CD8-positive, alpha-beta memory T cell (primary cell): ENCODE measurements at regions not wholly inside any gene's neighbourhood (a gene's known extent, or its start where the extent isn't known, plus 50 kb on each side); places are given as distances from the start of the nearest gene placed in this dataset.

Experiments used
- CTCF ChIA-PET: fragments of 350-600 bp; sonication (Branson Sonifier 250); formaldehyde crosslinking; loops from one replicate; lab custom pipeline; 2021; ENCODE audit warnings: antibody characterized with exemption; lab: Charles Lee
- POLR2A ChIA-PET: fragments of 350-600 bp; sonication (Branson Sonifier 250); formaldehyde crosslinking; loops from one replicate; lab custom pipeline; 2021; ENCODE audit warnings: antibody characterized with exemption; lab: Charles Lee
- DNase-seq, 5 donors: peaks; one replicate each; pipeline versions ENCODE4 v3.0.0 to v3.0.0-alpha.2; 2020 to 2022; ENCODE audit warnings: mixed read lengths in 1 of 5
- H3K27ac ChIP-seq: one replicate; pipeline ENCODE4 v1.7.0; 2013; ENCODE audit warnings: low read depth, mild to moderate bottlenecking, low read length, moderate library complexity
- H3K27me3 ChIP-seq: 2 replicates; pipeline ENCODE4 v1.7.0; 2013; ENCODE audit warnings: low read length, mild to moderate bottlenecking; ENCODE audit not compliant: insufficient read depth, poor library complexity, severe bottlenecking
- H3K36me3 ChIP-seq: 2 replicates; pipeline ENCODE4 v1.7.0; 2013; ENCODE audit warnings: mild to moderate bottlenecking, low read length, moderate library complexity; ENCODE audit not compliant: insufficient read depth
- H3K4me1 ChIP-seq: 2 replicates; pipeline ENCODE4 v1.7.0; 2013; ENCODE audit warnings: mild to moderate bottlenecking, low read length, moderate library complexity; ENCODE audit not compliant: insufficient read depth
- H3K4me3 ChIP-seq: 2 replicates; pipeline ENCODE4 v1.7.0; 2013; ENCODE audit warnings: mild to moderate bottlenecking, low read length
- H3K9me3 ChIP-seq: 2 replicates; pipeline ENCODE4 v1.7.0; 2013; ENCODE audit warnings: mild to moderate bottlenecking, low read length
- H3K27ac Mint-ChIP-seq, 8 donors: one replicate each; pipeline ENCODE4 v1.8.0; 2020 to 2021; ENCODE audit warnings: mixed read lengths in 8 of 8, mild to moderate bottlenecking in 6 of 8, inconsistent platforms in 3 of 8, moderate library complexity in 3 of 8
- H3K27me3 Mint-ChIP-seq, 2 donors: one replicate each; pipeline ENCODE4 v1.8.0; 2020 to 2021; ENCODE audit warnings: mixed read lengths in 2 of 2, mild to moderate bottlenecking in 1 of 2, moderate library complexity in 1 of 2
- H3K36me3 Mint-ChIP-seq, 3 donors: one replicate each; pipeline ENCODE4 v1.8.0; 2020 to 2021; ENCODE audit warnings: mixed read lengths in 3 of 3, inconsistent platforms in 1 of 3, mild to moderate bottlenecking in 1 of 3
- H3K4me1 Mint-ChIP-seq, 3 donors: one replicate each; pipeline ENCODE4 v1.8.0; 2020 to 2021; ENCODE audit warnings: mixed read lengths in 3 of 3, inconsistent platforms in 1 of 3, mild to moderate bottlenecking in 1 of 3
- H3K4me3 Mint-ChIP-seq, 7 donors: one replicate each; pipeline ENCODE4 v1.8.0; 2020 to 2021; ENCODE audit warnings: mixed read lengths in 7 of 7, mild to moderate bottlenecking in 6 of 7, moderate library complexity in 4 of 7, inconsistent platforms in 2 of 7
- H3K9me3 Mint-ChIP-seq, 5 donors: one replicate each; pipeline ENCODE4 v1.8.0; 2020 to 2022; ENCODE audit warnings: mixed read lengths in 5 of 5, mild to moderate bottlenecking in 3 of 5, moderate library complexity in 2 of 5, inconsistent platforms in 1 of 5

DNA sequence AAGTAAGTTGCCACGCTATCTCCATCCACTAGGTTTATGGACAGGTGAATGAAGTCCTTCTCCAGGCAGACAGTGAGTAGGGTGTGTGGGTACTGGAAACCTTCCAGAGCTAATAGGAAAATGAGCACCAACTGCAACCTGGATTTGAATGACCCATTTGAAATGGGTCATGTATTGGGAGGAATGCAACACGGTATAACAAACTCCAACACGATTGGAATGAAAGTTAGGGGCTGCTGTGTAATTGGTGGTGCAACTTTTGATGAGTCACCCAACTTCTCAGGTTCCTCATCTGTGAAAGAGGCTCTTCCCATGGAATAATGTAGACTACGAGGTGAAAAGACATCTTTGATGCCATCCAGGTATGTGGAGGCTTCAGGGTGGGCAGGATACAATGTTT is 241.4 kb upstream of the PODXL start:
- Histone ChIP-seq H3K4me1 (no peaks in the 10 kb centered on the region), H3K36me3 (no peaks in the 10 kb centered on the region), H3K4me3 (no peak overlapping the region), H3K27ac (no peak overlapping the region), H3K27me3 (no peaks in the 10 kb centered on the region), H3K9me3 (no peaks in the 10 kb centered on the region)
- peaks cover 10 to 25% of the 10 kb centered on the region in 2 donors for H3K27me3 Mint-ChIP-seq
- no peak for DNase-seq
- H3K4me1 Mint-ChIP-seq, result no peaks in the 10 kb centered on the region
- H3K9me3 Mint-ChIP-seq, result no peaks in the 10 kb centered on the region
- no peaks in the 10 kb centered on the region for H3K36me3 Mint-ChIP-seq
- no peak overlapping the region for H3K27ac Mint-ChIP-seq
- POLR2A ChIA-PET, result no interaction called here
- CTCF ChIA-PET, result no interaction called here
- no peak overlapping the region for H3K4me3 Mint-ChIP-seq

DNA sequence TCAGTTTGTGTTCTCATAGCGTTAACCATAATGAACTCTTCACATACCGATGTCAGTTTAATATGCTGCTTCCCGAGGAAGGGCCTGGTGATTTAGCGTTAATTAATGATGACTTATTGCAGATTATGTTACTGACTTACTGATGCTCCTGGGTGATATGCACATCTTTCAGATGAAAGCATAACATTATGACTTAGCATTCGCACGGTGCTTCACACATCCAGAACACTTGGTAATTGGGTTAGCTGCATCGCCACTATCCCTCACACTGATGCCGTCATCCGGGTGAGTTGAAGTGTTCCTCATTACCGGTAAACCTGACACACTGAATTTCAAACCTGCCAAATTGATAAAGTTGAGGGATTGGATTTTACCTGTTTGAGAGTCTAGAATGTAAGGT is 239.0 kb upstream of the PODXL start:
- Mint-ChIP-seq H3K27ac (no peak overlapping the region), H3K36me3 (no peaks in the 10 kb centered on the region), H3K27me3 (peaks cover 8 to 31% of the 10 kb centered on the region in 2 donors), H3K4me3 (no peak overlapping the region), H3K9me3 (peaks cover 0 to 3% (median 0%) of the 10 kb centered on the region in 5 donors), H3K4me1 (no peaks in the 10 kb centered on the region)
- Histone ChIP-seq H3K27me3 (no peaks in the 10 kb centered on the region), H3K4me3 (no peak overlapping the region), H3K36me3 (no peaks in the 10 kb centered on the region), H3K27ac (no peak overlapping the region), H3K4me1 (no peaks in the 10 kb centered on the region), H3K9me3 (no peaks in the 10 kb centered on the region)
- CTCF ChIA-PET, result no interaction called here
- POLR2A ChIA-PET, result no interaction called here
- no peak for DNase-seq

DNA sequence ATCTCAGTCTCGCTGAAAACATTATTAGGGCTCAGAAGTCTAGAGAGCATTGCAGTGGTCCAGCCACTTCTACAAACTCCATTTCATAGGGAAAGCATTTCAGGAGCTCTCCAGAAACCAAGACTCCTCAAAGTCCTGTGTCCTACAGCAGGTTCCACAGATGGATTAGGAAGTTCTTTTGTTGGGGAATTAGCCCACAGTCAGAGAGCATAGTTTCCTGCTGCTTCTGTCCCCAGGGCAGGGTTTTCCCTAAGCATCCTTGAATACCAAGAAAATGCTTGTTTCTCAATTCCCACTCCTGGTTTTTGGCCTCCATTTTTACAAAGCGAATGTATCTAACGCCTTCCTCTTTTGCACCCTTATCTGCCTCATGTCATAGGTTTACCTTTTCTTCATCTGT is 235.9 kb upstream of the PODXL start:
- no peaks in the 10 kb centered on the region for H3K4me1 ChIP-seq
- Mint-ChIP-seq H3K9me3 (peaks cover 0 to 3% (median 0%) of the 10 kb centered on the region in 5 donors), H3K27me3 (peaks cover 0 to 33% of the 10 kb centered on the region in 2 donors), H3K36me3 (no peaks in the 10 kb centered on the region), H3K4me3 (no peak overlapping the region), H3K27ac (no peak overlapping the region), H3K4me1 (no peaks in the 10 kb centered on the region)
- no peak for DNase-seq
- no peaks in the 10 kb centered on the region for H3K9me3 ChIP-seq
- no peak overlapping the region for H3K4me3 ChIP-seq
- POLR2A ChIA-PET, result no interaction called here
- CTCF ChIA-PET, result no interaction called here
- H3K27ac ChIP-seq, result no peak overlapping the region
- H3K36me3 ChIP-seq, result no peaks in the 10 kb centered on the region
- no peaks in the 10 kb centered on the region for H3K27me3 ChIP-seq

DNA sequence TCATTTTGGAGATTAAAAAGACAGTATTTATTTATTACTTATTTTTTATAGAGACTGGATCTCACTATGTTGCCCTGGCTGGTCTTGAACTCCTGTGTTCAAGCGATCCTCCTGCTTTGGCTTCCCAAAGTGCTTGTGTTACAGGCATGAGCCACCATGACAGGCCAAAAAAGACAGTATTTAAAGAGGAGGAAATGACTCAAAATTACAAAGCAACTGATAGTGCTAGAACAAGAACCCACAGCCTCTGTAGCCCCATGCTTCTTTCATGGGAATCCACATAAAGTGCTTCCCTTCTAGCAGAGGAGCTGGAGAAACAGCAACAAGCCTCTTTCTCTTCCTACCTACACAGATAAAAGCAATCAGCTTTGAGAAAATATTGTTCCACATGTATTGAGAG is 230.7 kb upstream of the PODXL start:
- Mint-ChIP-seq H3K27me3 (peaks cover 7 to 25% of the 10 kb centered on the region in 2 donors), H3K9me3 (peaks cover 0 to 3% (median 0%) of the 10 kb centered on the region in 5 donors), H3K27ac (no peak overlapping the region), H3K4me3 (no peak overlapping the region), H3K36me3 (peaks cover 0 to 2% (median 0%) of the 10 kb centered on the region in 3 donors), H3K4me1 (no peaks in the 10 kb centered on the region)
- H3K27me3 ChIP-seq, result no peaks in the 10 kb centered on the region
- H3K9me3 ChIP-seq, result no peaks in the 10 kb centered on the region
- no peaks in the 10 kb centered on the region for H3K36me3 ChIP-seq
- CTCF ChIA-PET, result no interaction called here
- POLR2A ChIA-PET, result no interaction called here
- H3K4me3 ChIP-seq, result no peak overlapping the region
- no peak for DNase-seq
- no peaks in the 10 kb centered on the region for H3K4me1 ChIP-seq
- H3K27ac ChIP-seq, result no peak overlapping the region

DNA sequence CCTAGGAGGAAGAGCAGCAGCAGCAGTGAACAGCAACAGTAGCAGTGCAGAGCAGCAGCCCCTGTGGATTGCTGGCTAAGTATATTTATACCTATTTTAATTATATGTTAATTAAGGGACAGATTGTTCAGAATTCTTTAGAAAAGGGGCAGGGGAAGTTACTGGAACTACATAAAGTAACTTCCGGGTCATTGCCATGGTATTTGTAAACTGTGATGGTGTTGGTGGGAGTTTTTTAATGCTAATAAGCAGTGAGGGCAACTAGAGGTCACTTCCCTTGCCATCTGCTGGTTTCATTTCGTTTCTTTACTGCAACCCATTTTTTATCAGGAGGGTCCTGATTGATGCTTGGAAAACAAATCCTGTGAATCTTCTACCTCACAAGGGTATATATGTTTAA is 229.8 kb upstream of the PODXL start:
- peaks cover 7 to 30% of the 10 kb centered on the region in 2 donors for H3K27me3 Mint-ChIP-seq
- no peak overlapping the region for H3K4me3 Mint-ChIP-seq
- H3K9me3 Mint-ChIP-seq, result peaks cover 0 to 3% (median 0%) of the 10 kb centered on the region in 5 donors
- H3K27ac Mint-ChIP-seq, result no peak overlapping the region
- no peak for DNase-seq
- H3K36me3 ChIP-seq, result no peaks in the 10 kb centered on the region
- H3K4me3 ChIP-seq, result no peak overlapping the region
- no peaks in the 10 kb centered on the region for H3K9me3 ChIP-seq
- H3K4me1 Mint-ChIP-seq, result no peaks in the 10 kb centered on the region
- peaks cover 0 to 2% (median 0%) of the 10 kb centered on the region in 3 donors for H3K36me3 Mint-ChIP-seq
- H3K4me1 ChIP-seq, result no peaks in the 10 kb centered on the region
- CTCF ChIA-PET, result no interaction called here
- no peak overlapping the region for H3K27ac ChIP-seq
- H3K27me3 ChIP-seq, result no peaks in the 10 kb centered on the region
- POLR2A ChIA-PET, result no interaction called here

DNA sequence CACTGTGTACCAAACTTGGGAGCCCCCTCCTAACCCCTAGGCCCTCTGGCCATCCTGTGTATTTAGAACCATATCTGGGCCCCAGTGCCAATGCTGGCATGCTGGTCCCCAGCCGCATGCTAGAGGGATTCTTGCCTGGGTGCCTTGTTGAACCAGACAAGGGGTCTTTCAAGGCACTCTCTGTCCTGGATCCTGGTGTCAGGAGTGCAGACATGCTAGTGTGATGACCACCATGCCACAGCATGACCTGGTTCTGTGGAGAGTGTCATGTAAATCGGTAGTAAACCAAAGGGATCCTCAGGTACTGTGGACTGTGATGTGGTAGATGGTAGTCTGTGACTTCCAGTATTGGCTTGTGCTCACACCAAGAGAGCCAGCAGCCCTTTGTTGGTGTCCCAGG is 222.2 kb upstream of the PODXL start:
- H3K27me3 Mint-ChIP-seq, result peaks cover 7 to 15% of the 10 kb centered on the region in 2 donors
- no peak overlapping the region for H3K27ac Mint-ChIP-seq
- Histone ChIP-seq H3K4me1 (no peaks in the 10 kb centered on the region), H3K9me3 (no peaks in the 10 kb centered on the region), H3K27ac (no peak overlapping the region), H3K4me3 (no peak overlapping the region), H3K27me3 (no peaks in the 10 kb centered on the region), H3K36me3 (no peaks in the 10 kb centered on the region)
- no peak overlapping the region for H3K4me3 Mint-ChIP-seq
- H3K36me3 Mint-ChIP-seq, result peaks cover 0 to 2% (median 0%) of the 10 kb centered on the region in 3 donors
- H3K9me3 Mint-ChIP-seq, result no peaks in the 10 kb centered on the region
- ChIA-PET POLR2A (no interaction called here), CTCF (no interaction called here)
- no peaks in the 10 kb centered on the region for H3K4me1 Mint-ChIP-seq
- DNase-seq, result no peak

DNA sequence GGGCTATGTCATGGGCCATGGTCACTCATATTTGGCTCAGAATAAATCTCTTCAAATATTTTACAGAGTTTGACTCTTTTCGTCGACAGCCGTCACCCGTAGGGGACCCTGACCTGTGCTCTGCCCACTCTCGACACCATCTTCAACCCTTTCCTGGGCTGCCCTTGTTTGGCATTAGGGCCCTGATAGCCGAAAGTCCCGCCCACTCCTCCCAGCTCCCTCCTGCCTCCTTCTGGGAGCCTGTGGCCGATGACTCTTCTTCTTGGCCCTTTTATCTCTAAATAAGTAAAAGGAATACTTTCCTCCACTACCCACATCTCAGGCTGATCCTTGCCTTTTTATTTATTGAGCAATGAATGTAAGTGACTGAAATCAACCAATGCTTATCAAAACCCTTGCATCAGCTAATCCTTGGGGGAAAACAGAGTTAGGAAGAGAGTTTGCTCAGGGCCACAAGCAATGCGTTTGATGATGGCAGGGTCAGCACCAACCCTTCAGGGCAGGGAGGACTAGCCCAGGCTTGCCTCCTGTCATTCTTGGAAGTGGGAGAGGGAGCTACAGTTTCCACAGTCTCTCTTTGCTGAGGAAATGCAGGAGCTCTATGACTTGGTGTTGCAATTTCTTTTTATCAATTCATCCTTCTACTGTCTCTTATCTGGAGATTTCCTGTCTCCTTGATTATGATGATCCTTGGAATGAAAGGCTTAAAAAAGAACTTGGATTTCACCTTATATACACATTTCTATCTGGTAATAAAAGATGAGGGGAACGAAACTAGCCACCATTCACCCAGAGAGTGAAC is 218.2 kb upstream of the PODXL start:
- H3K27ac ChIP-seq, result no peak overlapping the region
- Mint-ChIP-seq H3K36me3 (no peaks in the 10 kb centered on the region), H3K27me3 (peaks cover 5 to 7% of the 10 kb centered on the region in 2 donors), H3K9me3 (no peaks in the 10 kb centered on the region), H3K4me3 (no peak overlapping the region), H3K27ac (no peak overlapping the region), H3K4me1 (no peaks in the 10 kb centered on the region)
- no peak for DNase-seq
- H3K36me3 ChIP-seq, result no peaks in the 10 kb centered on the region
- ChIA-PET POLR2A (no interaction called here), CTCF (interaction anchor here (1.1 kb wide), 1 partner anchor 14 kb away, joined by 3 read pairs; no protein-coding TSS in a partner anchor)
- no peaks in the 10 kb centered on the region for H3K4me1 ChIP-seq
- no peaks in the 10 kb centered on the region for H3K9me3 ChIP-seq
- no peak overlapping the region for H3K4me3 ChIP-seq
- no peaks in the 10 kb centered on the region for H3K27me3 ChIP-seq

DNA sequence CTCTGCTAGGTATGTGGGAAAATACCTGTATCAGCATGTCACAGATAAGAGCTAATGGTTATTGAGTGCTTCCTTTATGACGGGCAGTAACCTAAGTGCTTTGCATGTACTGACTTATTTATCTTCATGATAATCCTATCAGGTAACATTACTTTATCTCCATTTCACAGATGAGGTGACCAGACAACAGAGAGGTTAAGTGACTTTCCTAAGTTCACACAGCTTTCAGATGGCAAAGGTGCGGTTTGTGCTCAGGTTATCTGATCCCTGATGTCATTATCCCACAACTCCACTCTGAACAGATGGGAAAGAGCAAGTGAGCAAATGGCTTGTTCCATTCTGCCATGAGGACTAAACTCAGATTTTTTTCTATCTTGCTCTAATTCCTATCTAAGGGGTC is 217.0 kb upstream of the PODXL start:
- H3K9me3 Mint-ChIP-seq, result no peaks in the 10 kb centered on the region
- Histone ChIP-seq H3K36me3 (no peaks in the 10 kb centered on the region), H3K27ac (no peak overlapping the region), H3K4me1 (no peaks in the 10 kb centered on the region), H3K4me3 (no peak overlapping the region), H3K27me3 (no peaks in the 10 kb centered on the region), H3K9me3 (no peaks in the 10 kb centered on the region)
- H3K4me1 Mint-ChIP-seq, result no peaks in the 10 kb centered on the region
- POLR2A ChIA-PET, result no interaction called here
- no peak overlapping the region for H3K4me3 Mint-ChIP-seq
- no peaks in the 10 kb centered on the region for H3K36me3 Mint-ChIP-seq
- H3K27me3 Mint-ChIP-seq, result peaks cover 5 to 12% of the 10 kb centered on the region in 2 donors
- no peak overlapping the region for H3K27ac Mint-ChIP-seq
- no peak for DNase-seq
- CTCF ChIA-PET, result no interaction called here
